ENCODE measurements at regions not wholly inside any gene's neighbourhood (a gene's known extent, or its start where the extent isn't known, plus 50 kb on each side); places are given as distances from the start of the nearest gene placed in this dataset.

- DNase-seq (ENCODE audit: extremely low read depth, low read depth): no peak
- TF ChIP-seq CTCF (IDR thresholded peaks at IDR 0.05; ENCODE audit: low read depth, low read length): no peak
These were observed 89.3 kb upstream of the ENPP6 start for GRCh38 chr4:184306949-184307348.

- no peak for TF ChIP-seq CTCF (IDR thresholded peaks at IDR 0.05; ENCODE audit: low read depth, low read length)
- DNase-seq (ENCODE audit: extremely low read depth, low read depth): no peak
These were observed 88.8 kb upstream of the ENPP6 start for GRCh38 chr4:184306470-184306869.

- DNase-seq (ENCODE audit: extremely low read depth, low read depth): no peak
- no peak for TF ChIP-seq CTCF (IDR thresholded peaks at IDR 0.05; ENCODE audit: low read depth, low read length)
These were observed 83.1 kb upstream of the ENPP6 start for GRCh38 chr4:184300816-184301215.

GRCh38 chr4:184298254-184298653, 80.6 kb upstream of the ENPP6 start:
- DNase-seq (ENCODE audit: extremely low read depth, low read depth): no peak
- no peak for TF ChIP-seq CTCF (IDR thresholded peaks at IDR 0.05; ENCODE audit: low read depth, low read length)

GRCh38 chr4:184295206-184295605, 77.5 kb upstream of the ENPP6 start:
- DNase-seq (ENCODE audit: extremely low read depth, low read depth): no peak
- TF ChIP-seq CTCF (IDR thresholded peaks at IDR 0.05; ENCODE audit: low read depth, low read length): no peak

GRCh38 chr4:184294606-184295133, 77.0 kb upstream of the ENPP6 start:
- no peak for DNase-seq (ENCODE audit: extremely low read depth, low read depth)
- no peak for TF ChIP-seq CTCF (IDR thresholded peaks at IDR 0.05; ENCODE audit: low read depth, low read length)

- no peak for TF ChIP-seq CTCF (IDR thresholded peaks at IDR 0.05; ENCODE audit: low read depth, low read length)
- DNase-seq (ENCODE audit: extremely low read depth, low read depth): no peak
These were observed 75.9 kb upstream of the ENPP6 start for GRCh38 chr4:184293552-184293951.
